Nephron progenitor cell (in vitro differentiated cells): ENCODE measurements at regions not wholly inside any gene's neighbourhood (a gene's known extent, or its start where the extent isn't known, plus 50 kb on each side); places are given as distances from the start of the nearest gene placed in this dataset.

ENCODE experiments used
- DNase-seq: peaks from one replicate; pipeline ENCODE4 v3.0.0; 2021
- H3K27ac Mint-ChIP-seq: 2 replicates; pipeline ENCODE4 v1.8.0; 2021; ENCODE audit warnings: mild to moderate bottlenecking, moderate library complexity, mixed read lengths
- H3K27me3 Mint-ChIP-seq: 2 replicates; pipeline ENCODE4 v1.8.0; 2021; ENCODE audit warnings: mild to moderate bottlenecking, low read depth, mixed read lengths; ENCODE audit not compliant: poor library complexity
- H3K36me3 Mint-ChIP-seq: 2 replicates; pipeline ENCODE4 v1.8.0; 2021; ENCODE audit warnings: low read depth, mixed read lengths
- H3K4me1 Mint-ChIP-seq: 2 replicates; pipeline ENCODE4 v1.8.0; 2021; ENCODE audit warnings: mixed read lengths
- H3K4me3 Mint-ChIP-seq: 2 replicates; pipeline ENCODE4 v1.8.0; 2021; ENCODE audit warnings: mild to moderate bottlenecking, moderate library complexity, mixed read lengths
- H3K9me3 Mint-ChIP-seq: 2 replicates; pipeline ENCODE4 v1.8.0; 2021; ENCODE audit warnings: mild to moderate bottlenecking, moderate library complexity, mixed read lengths
- CTCF ChIP-seq: fragments of 200-600 bp; sonication (generic); IDR thresholded peaks from 2 replicates; pipeline ENCODE4 v1.5.0; 2021; ENCODE audit warnings: antibody characterized with exemption

GRCh38 chr18:1246827-1247226, 342.2 kb downstream of the ADCYAP1 start:
- Mint-ChIP-seq H3K36me3 (peaks cover 5% of the 10 kb centered on the region), H3K27ac (peak overlapping the region; percentile 76), H3K4me3 (no peak overlapping the region), H3K27me3 (no peaks in the 10 kb centered on the region), H3K4me1 (peaks cover 19% of the 10 kb centered on the region), H3K9me3 (no peaks in the 10 kb centered on the region)
- no peak for TF ChIP-seq CTCF
- no peak for DNase-seq

- DNase-seq, result no peak
- Mint-ChIP-seq H3K27ac (no peak overlapping the region), H3K27me3 (peaks cover 5% of the 10 kb centered on the region), H3K36me3 (peaks cover 24% of the 10 kb centered on the region), H3K9me3 (peaks cover 11% of the 10 kb centered on the region), H3K4me3 (no peak overlapping the region), H3K4me1 (peaks cover 9% of the 10 kb centered on the region)
- TF ChIP-seq CTCF, result no peak
Measured at GRCh38 chr18:1252534-1252933, 347.9 kb downstream of the ADCYAP1 start.

- no peak for TF ChIP-seq CTCF
- no peak overlapping the region for H3K4me3 Mint-ChIP-seq
- DNase-seq, result no peak
- H3K27ac Mint-ChIP-seq, result no peak overlapping the region
- H3K9me3 Mint-ChIP-seq, result peaks cover 14% of the 10 kb centered on the region
- peaks cover 5% of the 10 kb centered on the region for H3K27me3 Mint-ChIP-seq
- H3K36me3 Mint-ChIP-seq, result peaks cover 24% of the 10 kb centered on the region
- H3K4me1 Mint-ChIP-seq, result peaks cover 5% of the 10 kb centered on the region
Measured at GRCh38 chr18:1252936-1253335, 348.3 kb downstream of the ADCYAP1 start.

- DNase-seq, result no peak
- H3K36me3 Mint-ChIP-seq, result peaks cover 25% of the 10 kb centered on the region
- H3K27ac Mint-ChIP-seq, result no peak overlapping the region
- TF ChIP-seq CTCF, result no peak
- peaks cover 21% of the 10 kb centered on the region for H3K9me3 Mint-ChIP-seq
- peaks cover 5% of the 10 kb centered on the region for H3K27me3 Mint-ChIP-seq
- H3K4me3 Mint-ChIP-seq, result no peak overlapping the region
- H3K4me1 Mint-ChIP-seq, result peaks cover 4% of the 10 kb centered on the region
Measured at GRCh38 chr18:1253827-1254226, 349.2 kb downstream of the ADCYAP1 start.

GRCh38 chr18:1261054-1261453, 356.4 kb downstream of the ADCYAP1 start:
- no peak for TF ChIP-seq CTCF
- Mint-ChIP-seq H3K9me3 (peaks cover 63% of the 10 kb centered on the region), H3K27ac (no peak overlapping the region), H3K36me3 (peaks cover 21% of the 10 kb centered on the region), H3K4me3 (no peak overlapping the region), H3K27me3 (peaks cover 2% of the 10 kb centered on the region), H3K4me1 (no peaks in the 10 kb centered on the region)
- DNase-seq, result no peak

GRCh38 chr18:1267021-1267420, 362.4 kb downstream of the ADCYAP1 start:
- no peak for TF ChIP-seq CTCF
- DNase-seq, result no peak
- Mint-ChIP-seq H3K9me3 (peaks cover 14% of the 10 kb centered on the region), H3K36me3 (no peaks in the 10 kb centered on the region), H3K27ac (no peak overlapping the region), H3K4me1 (peaks cover 18% of the 10 kb centered on the region), H3K4me3 (no peak overlapping the region), H3K27me3 (no peaks in the 10 kb centered on the region)
